ENCODE measurements at regions not wholly inside any gene's neighbourhood (a gene's known extent, or its start where the extent isn't known, plus 50 kb on each side); places are given as distances from the start of the nearest gene placed in this dataset.

DNA sequence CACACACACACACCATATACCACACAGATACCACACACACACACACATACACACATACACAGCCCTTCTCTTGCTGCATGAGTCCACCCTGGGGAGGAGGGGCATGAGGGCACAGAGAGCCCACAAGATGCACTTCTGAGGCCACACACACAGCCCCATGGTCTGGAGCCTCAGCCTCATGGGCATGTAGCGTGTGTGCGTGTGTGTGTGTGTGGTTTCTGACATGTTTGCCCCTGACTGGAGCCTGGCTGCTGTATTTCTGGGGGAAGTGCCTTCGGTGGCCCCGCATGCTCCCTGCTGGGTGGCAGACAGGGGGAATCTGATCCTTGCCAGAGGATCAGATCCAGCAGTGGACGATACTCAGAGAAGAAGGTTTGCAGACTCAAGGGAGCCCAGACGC is 97.0 kb upstream of the PRR5 start:
- no peaks in the 10 kb centered on the region for H3K36me3 ChIP-seq
- H3K9me3 ChIP-seq, result no peaks in the 10 kb centered on the region
- no peak overlapping the region for H3K4me3 ChIP-seq
- no peak overlapping the region for H3K27ac ChIP-seq
- no peaks in the 10 kb centered on the region for H3K4me1 ChIP-seq
- TF ChIP-seq POLR2A (IDR thresholded peaks at IDR 0.05) (no peak), EP300 (IDR thresholded peaks at IDR 0.05) (no peak), POLR2AphosphoS5 (IDR thresholded peaks at IDR 0.05) (no peak)
- TF ChIP-seq, protein P1, sequence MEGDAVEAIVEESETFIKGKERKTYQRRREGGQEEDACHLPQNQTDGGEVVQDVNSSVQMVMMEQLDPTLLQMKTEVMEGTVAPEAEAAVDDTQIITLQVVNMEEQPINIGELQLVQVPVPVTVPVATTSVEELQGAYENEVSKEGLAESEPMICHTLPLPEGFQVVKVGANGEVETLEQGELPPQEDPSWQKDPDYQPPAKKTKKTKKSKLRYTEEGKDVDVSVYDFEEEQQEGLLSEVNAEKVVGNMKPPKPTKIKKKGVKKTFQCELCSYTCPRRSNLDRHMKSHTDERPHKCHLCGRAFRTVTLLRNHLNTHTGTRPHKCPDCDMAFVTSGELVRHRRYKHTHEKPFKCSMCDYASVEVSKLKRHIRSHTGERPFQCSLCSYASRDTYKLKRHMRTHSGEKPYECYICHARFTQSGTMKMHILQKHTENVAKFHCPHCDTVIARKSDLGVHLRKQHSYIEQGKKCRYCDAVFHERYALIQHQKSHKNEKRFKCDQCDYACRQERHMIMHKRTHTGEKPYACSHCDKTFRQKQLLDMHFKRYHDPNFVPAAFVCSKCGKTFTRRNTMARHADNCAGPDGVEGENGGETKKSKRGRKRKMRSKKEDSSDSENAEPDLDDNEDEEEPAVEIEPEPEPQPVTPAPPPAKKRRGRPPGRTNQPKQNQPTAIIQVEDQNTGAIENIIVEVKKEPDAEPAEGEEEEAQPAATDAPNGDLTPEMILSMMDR (IDR thresholded peaks at IDR 0.05), result no peak
- H3K27me3 ChIP-seq, result peaks cover 38% of the 10 kb centered on the region
- 74% methylated on average over 4 of the region's 6 CpGs for WGBS
- DNase-seq (ENCODE audit: low spot score in 2 of 2), result no peak

- WGBS, result 80% methylated on average over 4 of the region's 4 CpGs
- no peaks in the 10 kb centered on the region for H3K9me3 ChIP-seq
Observed at GRCh38 chr22:44604455-44604854, 97.5 kb upstream of the PRR5 start.

GRCh38 chr22:44603767-44604166 is 98.2 kb upstream of the PRR5 start:
- H3K27me3 ChIP-seq, result peaks cover 34% of the 10 kb centered on the region
- 94% methylated on average over 10 of the region's 11 CpGs for WGBS
- TF ChIP-seq POLR2AphosphoS5 (IDR thresholded peaks at IDR 0.05) (no peak), EP300 (IDR thresholded peaks at IDR 0.05) (no peak), POLR2A (IDR thresholded peaks at IDR 0.05) (no peak)
- TF ChIP-seq, protein P1 (IDR thresholded peaks at IDR 0.05), result no peak

More at GRCh38 chr22:44604455-44604854, 97.5 kb upstream of the PRR5 start:
- Histone ChIP-seq H3K27me3 (peaks cover 38% of the 10 kb centered on the region), H3K4me3 (no peak overlapping the region), H3K27ac (no peak overlapping the region), H3K4me1 (no peaks in the 10 kb centered on the region), H3K36me3 (no peaks in the 10 kb centered on the region)
- no peak for DNase-seq (ENCODE audit: low spot score in 2 of 2)
- TF ChIP-seq, protein P1 (IDR thresholded peaks at IDR 0.05), result no peak
- TF ChIP-seq POLR2AphosphoS5 (IDR thresholded peaks at IDR 0.05), result no peak
- no peak for TF ChIP-seq POLR2A (IDR thresholded peaks at IDR 0.05)
- TF ChIP-seq EP300 (IDR thresholded peaks at IDR 0.05), result no peak

GRCh38 chr22:44601725-44602124 is 100.3 kb upstream of the PRR5 start:
- H3K9me3 ChIP-seq, result no peaks in the 10 kb centered on the region
- 91% methylated on average over 5 of the region's 5 CpGs for WGBS
- H3K27me3 ChIP-seq, result peaks cover 24% of the 10 kb centered on the region
- no peak overlapping the region for H3K4me3 ChIP-seq
- H3K4me1 ChIP-seq, result no peaks in the 10 kb centered on the region
- DNase-seq (ENCODE audit: low spot score in 2 of 2), result no peak
- TF ChIP-seq, protein P1 (IDR thresholded peaks at IDR 0.05), result no peak
- TF ChIP-seq EP300 (IDR thresholded peaks at IDR 0.05), result no peak
- TF ChIP-seq POLR2AphosphoS5 (IDR thresholded peaks at IDR 0.05), result no peak
- no peak for TF ChIP-seq POLR2A (IDR thresholded peaks at IDR 0.05)
- H3K36me3 ChIP-seq, result no peaks in the 10 kb centered on the region
- H3K27ac ChIP-seq, result no peak overlapping the region

More at GRCh38 chr22:44603767-44604166, 98.2 kb upstream of the PRR5 start:
- DNase-seq (ENCODE audit: low spot score in 2 of 2), result no peak
- Histone ChIP-seq H3K4me1 (no peaks in the 10 kb centered on the region), H3K27ac (no peak overlapping the region), H3K9me3 (no peaks in the 10 kb centered on the region), H3K4me3 (no peak overlapping the region), H3K36me3 (no peaks in the 10 kb centered on the region)

- WGBS, result 96% methylated on average over 5 of the region's 7 CpGs
- Histone ChIP-seq H3K9me3 (no peaks in the 10 kb centered on the region), H3K4me3 (no peak overlapping the region), H3K27ac (no peak overlapping the region), H3K4me1 (no peaks in the 10 kb centered on the region), H3K36me3 (no peaks in the 10 kb centered on the region), H3K27me3 (peaks cover 18% of the 10 kb centered on the region)
- DNase-seq (ENCODE audit: low spot score in 2 of 2), result no peak
- TF ChIP-seq, protein P1 (IDR thresholded peaks at IDR 0.05), result no peak
- TF ChIP-seq EP300 (IDR thresholded peaks at IDR 0.05), result no peak
- no peak for TF ChIP-seq POLR2A (IDR thresholded peaks at IDR 0.05)
- no peak for TF ChIP-seq POLR2AphosphoS5 (IDR thresholded peaks at IDR 0.05)
Observed at GRCh38 chr22:44601189-44601588, 100.8 kb upstream of the PRR5 start.

Measured in suprapubic skin (tissue), 4 donors.